ENCODE measurements at regions not wholly inside any gene's neighbourhood (a gene's known extent, or its start where the extent isn't known, plus 50 kb on each side); places are given as distances from the start of the nearest gene placed in this dataset.
"Not testable (repeated sequence)": the region's sequence is repeated elsewhere in the genome, so short reads cannot be mapped to it uniquely, and the experiment has no call there.

- not testable (repeated sequence) for DNase-seq (ENCODE audit: low spot score)
Measured at GRCh38 chr1:120614931-120615639, 108.7 kb upstream of the NBPF26 start.

GRCh38 chr1:120617493-120617892, 106.3 kb upstream of the NBPF26 start:
- DNase-seq (ENCODE audit: low spot score) = not testable (repeated sequence)

- DNase-seq (ENCODE audit: low spot score) = not testable (repeated sequence)
Measured at GRCh38 chr1:120619867-120620692, 103.7 kb upstream of the NBPF26 start.

GRCh38 chr1:120620693-120620969, 103.1 kb upstream of the NBPF26 start:
- DNase-seq (ENCODE audit: low spot score) = not testable (repeated sequence)

GRCh38 chr1:120621278-120621677, 102.5 kb upstream of the NBPF26 start:
- not testable (repeated sequence) for DNase-seq (ENCODE audit: low spot score)

GRCh38 chr1:120623539-120623938, 100.2 kb upstream of the NBPF26 start:
- not testable (repeated sequence) for DNase-seq (ENCODE audit: low spot score)

- not testable (repeated sequence) for DNase-seq (ENCODE audit: low spot score)
Measured at GRCh38 chr1:120624565-120625064, 99.1 kb upstream of the NBPF26 start.

- not testable (repeated sequence) for DNase-seq (ENCODE audit: low spot score)
Measured at GRCh38 chr1:120629832-120630455, 93.8 kb upstream of the NBPF26 start.

GRCh38 chr1:120634816-120635806, 88.6 kb upstream of the NBPF26 start:
- not testable (repeated sequence) for DNase-seq (ENCODE audit: low spot score)

- DNase-seq (ENCODE audit: low spot score) = not testable (repeated sequence)
Measured at GRCh38 chr1:120640261-120641013, 83.3 kb upstream of the NBPF26 start.

- not testable (repeated sequence) for DNase-seq (ENCODE audit: low spot score)
Measured at GRCh38 chr1:120641014-120641302, 82.8 kb upstream of the NBPF26 start.

GRCh38 chr1:120647182-120647581, 76.6 kb upstream of the NBPF26 start:
- DNase-seq (ENCODE audit: low spot score) = not testable (repeated sequence)

- DNase-seq (ENCODE audit: low spot score) = not testable (repeated sequence)
Measured at GRCh38 chr1:120648915-120649623, 74.7 kb upstream of the NBPF26 start.

- DNase-seq (ENCODE audit: low spot score) = not testable (repeated sequence)
Measured at GRCh38 chr1:120649730-120650129, 74.0 kb upstream of the NBPF26 start.

- not testable (repeated sequence) for DNase-seq (ENCODE audit: low spot score)
Measured at GRCh38 chr1:120654114-120654513, 69.6 kb upstream of the NBPF26 start.

GRCh38 chr1:120655394-120655793, 68.4 kb upstream of the NBPF26 start:
- DNase-seq (ENCODE audit: low spot score) = not testable (repeated sequence)

- DNase-seq (ENCODE audit: low spot score) = not testable (repeated sequence)
Measured at GRCh38 chr1:120656116-120656515, 67.6 kb upstream of the NBPF26 start.

- not testable (repeated sequence) for DNase-seq (ENCODE audit: low spot score)
Measured at GRCh38 chr1:120657804-120658203, 65.9 kb upstream of the NBPF26 start.

- DNase-seq (ENCODE audit: low spot score) = not testable (repeated sequence)
Measured at GRCh38 chr1:120658622-120659021, 65.1 kb upstream of the NBPF26 start.

GRCh38 chr1:120659133-120659532, 64.6 kb upstream of the NBPF26 start:
- DNase-seq (ENCODE audit: low spot score) = not testable (repeated sequence)
